ENCODE measurements at regions not wholly inside any gene's neighbourhood (a gene's known extent, or its start where the extent isn't known, plus 50 kb on each side); places are given as distances from the start of the nearest gene placed in this dataset.
"Not testable (repeated sequence)": the region's sequence is repeated elsewhere in the genome, so short reads cannot be mapped to it uniquely, and the experiment has no call there.

GRCh38 chr9:28101509-28101908 lies 528.2 kb upstream of the C9orf72 start:
- DNase-seq (ENCODE audit: low read depth): no peak

GRCh38 chr9:28105001-28105400 lies 531.7 kb upstream of the C9orf72 start:
- no peak for DNase-seq (ENCODE audit: low read depth)

DNA sequence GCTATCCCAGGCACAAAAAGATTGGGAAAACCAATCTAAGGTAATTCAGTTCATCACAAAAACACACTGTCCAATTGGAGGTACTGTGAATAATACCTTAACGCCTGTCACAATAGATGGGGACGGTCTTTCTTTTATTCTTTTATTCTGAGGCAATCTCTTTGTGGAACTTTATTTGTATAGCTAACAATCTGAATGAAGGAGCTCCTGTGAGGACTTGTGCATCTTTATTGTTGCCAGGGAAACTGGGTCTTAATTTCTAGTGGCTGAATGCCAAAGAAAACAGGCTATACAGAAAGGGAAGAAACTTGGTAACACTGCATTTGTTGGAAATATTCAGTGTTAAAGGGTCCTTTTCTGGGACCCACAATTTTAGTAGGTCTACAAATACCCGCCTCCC lies 546.9 kb upstream of the C9orf72 start:
- no peak for DNase-seq (ENCODE audit: low read depth)

DNA sequence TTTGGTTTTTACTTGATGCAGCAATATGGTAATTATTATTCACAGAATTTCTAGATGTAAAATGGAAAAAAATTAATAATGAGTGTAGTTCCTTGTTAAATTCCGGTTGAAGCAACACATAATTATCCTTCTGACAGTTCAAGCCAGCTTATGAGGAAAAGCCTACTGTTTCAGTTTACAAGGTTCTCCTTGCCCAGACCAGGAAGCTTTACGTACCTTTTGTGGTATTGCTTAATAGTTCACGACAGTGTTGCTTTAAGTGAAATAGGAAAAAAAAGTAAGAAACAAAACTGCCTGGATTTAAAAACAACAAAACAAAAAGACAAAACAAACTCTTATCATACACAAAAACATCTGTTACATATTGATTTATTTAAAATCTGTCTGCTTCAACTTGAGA lies 547.3 kb upstream of the C9orf72 start:
- DNase-seq (ENCODE audit: low read depth): no peak

DNA sequence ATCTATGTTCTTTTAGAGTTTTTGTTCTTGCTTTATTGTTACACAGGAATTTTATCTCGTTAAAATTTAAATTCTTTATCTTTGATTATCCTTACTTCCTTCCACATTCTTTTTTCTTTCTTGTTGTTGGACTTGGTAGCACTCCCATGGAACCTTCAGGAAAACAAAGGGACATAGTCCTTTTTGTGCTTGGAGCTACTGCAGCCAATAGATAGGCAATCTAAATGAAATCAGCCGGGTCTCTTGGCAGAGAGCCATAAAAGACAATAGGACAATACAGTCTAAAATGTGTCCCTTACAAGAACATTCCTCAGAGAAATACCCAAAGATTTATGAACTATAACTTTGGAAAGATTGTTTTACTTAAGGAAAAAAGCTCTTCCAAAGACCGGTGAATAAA lies 548.1 kb upstream of the C9orf72 start:
- DNase-seq (ENCODE audit: low read depth): no peak

- DNase-seq (ENCODE audit: low read depth): no peak
These were observed 551.6 kb upstream of the C9orf72 start for GRCh38 chr9:28124917-28125316.

DNA sequence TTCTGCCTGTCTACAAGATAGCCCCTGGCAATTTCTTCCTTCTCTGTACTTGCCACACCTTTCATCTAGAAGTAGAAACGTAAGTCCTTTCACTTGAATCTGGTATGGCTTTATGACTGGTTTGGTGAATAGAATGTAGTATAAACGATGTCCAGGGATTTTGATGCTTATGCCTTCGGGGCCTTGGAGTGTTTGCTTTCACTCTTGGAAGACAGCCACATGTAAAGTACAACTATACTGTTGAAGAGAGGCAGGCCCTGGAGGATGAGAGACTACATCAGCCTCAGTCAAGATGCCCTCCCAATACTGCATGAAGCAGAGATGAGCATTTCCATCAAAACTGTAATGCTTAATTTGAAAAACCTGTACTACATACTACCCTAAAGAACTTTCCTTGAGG lies 553.8 kb upstream of the C9orf72 start:
- no peak for DNase-seq (ENCODE audit: low read depth)

DNA sequence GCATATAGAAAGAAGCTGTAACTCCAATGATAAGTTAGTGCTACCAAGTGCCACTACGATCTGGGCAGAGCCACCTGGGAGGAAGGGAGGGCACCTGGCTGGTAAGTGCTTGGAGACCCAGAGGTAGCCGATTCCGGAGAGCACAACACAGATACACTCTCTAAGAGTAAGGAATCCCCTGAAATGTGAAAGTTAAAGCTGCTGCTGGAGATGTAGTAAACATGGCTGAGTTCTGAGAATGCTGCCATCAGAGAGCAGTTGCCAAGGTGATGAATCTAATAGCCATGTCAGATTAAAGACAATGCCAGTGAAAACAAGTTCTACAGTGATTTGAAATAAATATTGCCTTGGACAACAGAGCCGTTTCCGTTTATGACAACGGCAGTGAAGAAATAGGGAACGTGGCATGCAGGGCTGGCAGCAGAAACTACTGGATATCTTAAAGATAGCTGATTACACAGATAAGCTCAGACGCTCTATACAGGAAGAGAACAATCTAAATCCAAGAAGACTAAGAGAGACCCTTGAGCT lies 561.2 kb upstream of the C9orf72 start:
- DNase-seq (ENCODE audit: low read depth): no peak

- DNase-seq (ENCODE audit: low read depth): no peak
These were observed 562.3 kb upstream of the C9orf72 start for GRCh38 chr9:28135549-28135948.

- DNase-seq (ENCODE audit: low read depth): no peak
These were observed 562.8 kb upstream of the C9orf72 start for GRCh38 chr9:28136113-28136512.

- not testable (repeated sequence) for DNase-seq (ENCODE audit: low read depth)
These were observed 574.1 kb upstream of the C9orf72 start for GRCh38 chr9:28147430-28147829.

GRCh38 chr9:28147923-28148597 lies 574.8 kb upstream of the C9orf72 start:
- DNase-seq (ENCODE audit: low read depth): not testable (repeated sequence)

GRCh38 chr9:28149361-28150050 lies 576.2 kb upstream of the C9orf72 start:
- DNase-seq (ENCODE audit: low read depth): not testable (repeated sequence)

- no peak for DNase-seq (ENCODE audit: low read depth)
These were observed 581.8 kb upstream of the C9orf72 start for GRCh38 chr9:28155067-28155466.

GRCh38 chr9:28155671-28156070 lies 582.4 kb upstream of the C9orf72 start:
- DNase-seq (ENCODE audit: low read depth): no peak

DNA sequence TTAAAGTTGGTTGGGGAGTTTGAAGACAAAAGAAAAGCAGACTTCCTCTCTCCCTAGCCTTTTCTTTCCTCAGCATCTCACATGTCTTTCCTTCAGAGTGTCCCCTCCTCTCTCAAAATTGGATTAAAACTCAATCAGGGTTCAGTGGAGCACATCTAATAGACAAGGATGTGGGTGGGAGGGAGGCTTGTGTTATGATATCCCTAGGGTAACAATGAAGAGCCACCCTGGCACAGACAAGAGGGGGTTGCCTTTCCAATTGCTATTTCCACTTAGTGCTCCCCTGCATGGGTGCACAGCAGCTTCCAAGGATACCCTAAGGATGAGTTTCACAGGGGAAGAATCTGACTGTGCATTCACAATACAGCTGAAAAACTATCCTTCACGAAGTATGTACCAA lies 585.2 kb upstream of the C9orf72 start:
- no peak for DNase-seq (ENCODE audit: low read depth)

GRCh38 chr9:28163619-28164018 lies 590.3 kb upstream of the C9orf72 start:
- DNase-seq (ENCODE audit: low read depth): no peak

DNA sequence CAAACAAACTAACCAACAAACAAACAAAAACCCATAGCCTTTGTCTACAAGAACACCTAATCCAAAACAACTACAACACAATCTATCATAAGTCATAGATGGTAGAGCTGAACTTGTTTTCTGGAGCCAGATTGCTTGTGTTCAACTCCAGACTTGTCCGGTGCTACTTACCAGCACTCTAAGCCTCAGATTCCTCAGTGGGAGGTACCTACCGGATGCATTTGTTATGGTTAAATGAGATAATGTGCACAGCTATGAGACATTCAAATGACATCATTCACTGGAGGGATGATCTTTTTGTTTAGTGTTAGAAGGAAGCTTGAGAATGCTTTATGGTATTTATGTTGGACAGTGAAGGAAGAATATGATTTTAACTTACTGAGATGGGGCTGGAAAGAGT lies 592.9 kb upstream of the C9orf72 start:
- no peak for DNase-seq (ENCODE audit: low read depth)

- no peak for DNase-seq (ENCODE audit: low read depth)
These were observed 603.9 kb upstream of the C9orf72 start for GRCh38 chr9:28177142-28177541.

GRCh38 chr9:28177925-28178324 lies 604.6 kb upstream of the C9orf72 start:
- DNase-seq (ENCODE audit: low read depth): no peak

DNA sequence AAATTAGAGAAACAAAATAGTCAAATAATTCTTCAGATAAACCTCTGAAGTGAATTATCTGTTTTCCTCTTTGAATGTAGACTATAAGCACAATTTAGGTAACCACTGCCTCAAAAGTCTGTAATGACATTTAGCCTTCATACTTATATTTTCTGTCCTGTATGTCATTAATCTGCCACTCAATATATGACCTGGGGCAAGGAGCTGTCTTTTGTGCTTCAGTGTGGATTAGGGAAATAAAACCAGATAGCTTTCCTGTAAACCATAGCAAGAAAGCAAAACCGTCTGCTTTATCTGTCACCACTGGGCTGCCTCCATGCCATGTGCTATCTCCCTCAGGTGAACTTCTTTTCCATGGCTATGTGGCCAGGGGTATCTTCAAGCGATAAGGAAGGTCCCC lies 606.6 kb upstream of the C9orf72 start:
- no peak for DNase-seq (ENCODE audit: low read depth)

- no peak for DNase-seq (ENCODE audit: low read depth)
These were observed 617.7 kb upstream of the C9orf72 start for GRCh38 chr9:28190981-28191380.

GRCh38 chr9:28197653-28198052 lies 624.4 kb upstream of the C9orf72 start:
- no peak for DNase-seq (ENCODE audit: low read depth)

Measured in Daoy (cell line).